Neural cell (in vitro differentiated cells): ENCODE measurements at regions not wholly inside any gene's neighbourhood (a gene's known extent, or its start where the extent isn't known, plus 50 kb on each side); places are given as distances from the start of the nearest gene placed in this dataset.

Experiments used
- H2AFZ ChIP-seq: fragments of 200-600, 300-800 bp; sonication (generic), shearing (Covaris generic); 2 replicates; pipeline ENCODE4 v1.6.0; 2014; ENCODE audit warnings: low read depth, mild to moderate bottlenecking, antibody characterized with exemption, low read length, moderate library complexity
- H3F3A ChIP-seq: fragments of 200-600 bp; shearing (Covaris generic); 2 replicates; pipeline ENCODE4 v1.6.1; 2016; ENCODE audit warnings: mild to moderate bottlenecking, moderate library complexity, mixed read lengths, antibody characterized with exemption, low read length; ENCODE audit not compliant: insufficient read depth, poor library complexity, severe bottlenecking
- H3K27ac ChIP-seq: fragments of 200-600, 300-800 bp; sonication (generic), shearing (Covaris generic); 2 replicates; pipeline ENCODE4 v1.5.1; 2014; ENCODE audit warnings: mild to moderate bottlenecking, low read length, moderate library complexity
- H3K27me3 ChIP-seq: fragments of 300-800, 200-600 bp; sonication (generic), shearing (Covaris generic); 2 replicates; pipeline ENCODE4 v1.6.0; 2014; ENCODE audit warnings: mild to moderate bottlenecking, low read depth, low read length, moderate library complexity; ENCODE audit not compliant: insufficient read depth
- H3K36me3 ChIP-seq: fragments of 300-800, 200-600 bp; sonication (generic), shearing (Covaris generic); 2 replicates; pipeline ENCODE4 v1.5.1; 2014; ENCODE audit warnings: mild to moderate bottlenecking, antibody characterized with exemption, low read length, moderate library complexity; ENCODE audit not compliant: insufficient read depth
- H3K4me2 ChIP-seq: fragments of 300-800, 200-600 bp; sonication (generic), shearing (Covaris generic); 2 replicates; pipeline ENCODE4 v1.6.0; 2014; ENCODE audit warnings: mild to moderate bottlenecking, low read length
- H3K4me3 ChIP-seq: fragments of 300-800, 200-600 bp; sonication (generic), shearing (Covaris generic); 2 replicates; pipeline ENCODE4 v1.5.1; 2014; ENCODE audit warnings: mild to moderate bottlenecking, low read length, moderate library complexity
- H3K79me2 ChIP-seq: fragments of 200-600 bp; shearing (Covaris generic); replicated peaks from 2 replicates; pipeline ENCODE4 v1.6.0; 2014; ENCODE audit warnings: mild to moderate bottlenecking, low read length, moderate library complexity; ENCODE audit not compliant: insufficient read depth
- H3K9ac ChIP-seq: fragments of 300-800, 200-600 bp; sonication (generic), shearing (Covaris generic); 2 replicates; pipeline ENCODE4 v1.6.1; 2016; ENCODE audit warnings: mild to moderate bottlenecking, low read length, mixed read lengths
- H3K9me2 ChIP-seq: fragments of 200-600 bp; shearing (Covaris generic); 2 replicates; pipeline ENCODE4 v1.6.1; 2016; ENCODE audit warnings: mild to moderate bottlenecking, low read length, mixed read lengths; ENCODE audit not compliant: insufficient read depth
- H3K9me3 ChIP-seq: fragments of 200-600, 300-800 bp; sonication (generic), shearing (Covaris generic); 2 replicates; pipeline ENCODE4 v1.6.1; 2016; ENCODE audit warnings: mild to moderate bottlenecking, mixed run types, low read length, moderate library complexity, mixed read lengths
- H4K20me1 ChIP-seq: fragments of 200-600 bp; shearing (Covaris generic); 2 replicates; pipeline ENCODE4 v1.6.1; 2016; ENCODE audit warnings: mild to moderate bottlenecking, mixed run types; ENCODE audit not compliant: insufficient read depth
- EP300 ChIP-seq: fragments of 450-650 bp; conservative IDR thresholded peaks from 2 replicates; pipeline ENCODE4 v1.6.1; 2014; ENCODE audit warnings: antibody characterized with exemption, mild to moderate bottlenecking, moderate library complexity; ENCODE audit not compliant: poor library complexity, severe bottlenecking
- EZH2 ChIP-seq: fragments of 200-600, 300-800 bp; shearing (Covaris generic), sonication (generic); IDR thresholded peaks from 2 replicates; pipeline ENCODE4 v1.6.1; 2014; ENCODE audit warnings: antibody characterized with exemption, low read length, borderline replicate concordance, mild to moderate bottlenecking; ENCODE audit not compliant: insufficient read depth, poor library complexity, severe bottlenecking
- MXI1 ChIP-seq: fragments of 450-650 bp; conservative IDR thresholded peaks from 2 replicates; pipeline ENCODE4 v1.6.1; 2014; ENCODE audit warnings: antibody characterized with exemption, mild to moderate bottlenecking; ENCODE audit not compliant: poor library complexity, severe bottlenecking
- POLR2AphosphoS5 ChIP-seq: IDR thresholded peaks from 2 replicates; pipeline ENCODE4 v1.6.1; 2012
- RAD21 ChIP-seq: fragments of 450-650 bp; conservative IDR thresholded peaks from 2 replicates; pipeline ENCODE4 v1.6.1; 2014; ENCODE audit warnings: antibody characterized with exemption, mild to moderate bottlenecking, moderate library complexity
- SMC3 ChIP-seq: fragments of 450-650 bp; conservative IDR thresholded peaks from 2 replicates; pipeline ENCODE4 v1.6.1; 2014; ENCODE audit warnings: antibody characterized with exemption, mild to moderate bottlenecking, moderate library complexity; ENCODE audit not compliant: poor library complexity
- TAF1 ChIP-seq: IDR thresholded peaks from 2 replicates; pipeline ENCODE4 v1.6.1; 2012; ENCODE audit warnings: low read depth
- TF ChIP-seq, protein P1 (sequence below): IDR thresholded peaks from 2 replicates; pipeline ENCODE4 v1.6.1; 2012; ENCODE audit warnings: borderline replicate concordance
- TF ChIP-seq, protein P2 (sequence below): fragments of 450-650 bp; IDR thresholded peaks from 2 replicates; pipeline ENCODE4 v1.5.1; 2014; ENCODE audit warnings: antibody characterized with exemption, mild to moderate bottlenecking, moderate library complexity; ENCODE audit not compliant: poor library complexity, severe bottlenecking

DNA sequence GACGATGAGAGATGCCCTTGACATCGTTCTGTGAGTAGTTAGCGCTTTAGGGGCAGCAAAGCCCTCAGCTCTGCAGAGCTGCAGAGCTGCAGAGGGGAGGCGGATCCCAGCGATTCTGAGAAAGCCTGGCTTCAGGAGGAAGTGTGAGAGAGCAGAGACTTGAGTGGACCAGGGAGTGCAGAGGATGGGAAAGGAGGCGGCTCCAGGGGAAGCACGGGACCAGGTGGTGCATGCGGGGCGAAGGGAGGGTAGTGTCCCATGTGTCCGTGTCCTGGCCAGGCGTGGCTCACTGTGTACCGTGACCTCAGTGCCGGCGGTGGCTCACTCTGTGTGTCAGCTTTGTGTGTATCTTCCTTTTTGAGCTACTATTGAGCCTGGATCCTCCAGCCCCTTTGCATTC is 250.8 kb upstream of the PITRM1 start:
- H3K79me2 ChIP-seq = no peaks in the 10 kb centered on the region
- no peaks in the 10 kb centered on the region for H4K20me1 ChIP-seq
- H3K9ac ChIP-seq = no peak overlapping the region
- no peak overlapping the region for H3K4me3 ChIP-seq
- H3K27ac ChIP-seq = no peak overlapping the region
- H3K27me3 ChIP-seq = no peaks in the 10 kb centered on the region
- TF ChIP-seq MXI1 = no peak
- TF ChIP-seq EP300 = no peak
- no peak for TF ChIP-seq POLR2AphosphoS5
- H3K9me2 ChIP-seq = no peaks in the 10 kb centered on the region
- no peaks in the 10 kb centered on the region for H3F3A ChIP-seq
- no peaks in the 10 kb centered on the region for H3K36me3 ChIP-seq
- no peak overlapping the region for H3K4me2 ChIP-seq
- H2AFZ ChIP-seq = no peak overlapping the region
- no peaks in the 10 kb centered on the region for H3K9me3 ChIP-seq

DNA sequence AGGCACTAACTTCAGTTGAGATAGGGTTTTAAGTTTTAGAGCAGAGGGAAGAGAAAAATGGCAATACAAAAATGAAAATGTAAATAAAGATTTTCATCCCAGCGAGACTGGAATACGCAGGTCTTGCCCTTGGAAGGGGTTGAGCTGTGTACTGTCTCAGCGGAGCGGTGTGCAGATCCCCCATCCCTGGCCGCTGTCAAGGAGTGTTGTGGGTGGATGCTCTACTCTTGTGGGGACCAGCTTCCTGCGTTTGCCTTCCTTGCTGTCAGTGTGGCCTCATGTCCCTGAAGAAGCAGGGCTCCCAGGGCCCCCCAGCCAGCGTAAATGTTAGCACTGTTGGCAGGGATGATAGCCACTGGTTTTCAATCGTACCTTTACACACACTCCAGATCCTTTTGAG is 249.7 kb upstream of the PITRM1 start:
- Histone ChIP-seq H3K36me3 (no peaks in the 10 kb centered on the region), H3K4me2 (no peak overlapping the region), H3K27ac (no peak overlapping the region), H3K27me3 (no peaks in the 10 kb centered on the region), H3K79me2 (no peaks in the 10 kb centered on the region), H3K4me3 (no peak overlapping the region), H3F3A (no peaks in the 10 kb centered on the region), H2AFZ (no peak overlapping the region), H3K9me3 (no peaks in the 10 kb centered on the region), H3K9ac (no peak overlapping the region), H4K20me1 (no peaks in the 10 kb centered on the region), H3K9me2 (no peaks in the 10 kb centered on the region)
- no peak for TF ChIP-seq EZH2
- TF ChIP-seq RAD21 = no peak
- TF ChIP-seq, protein P1, sequence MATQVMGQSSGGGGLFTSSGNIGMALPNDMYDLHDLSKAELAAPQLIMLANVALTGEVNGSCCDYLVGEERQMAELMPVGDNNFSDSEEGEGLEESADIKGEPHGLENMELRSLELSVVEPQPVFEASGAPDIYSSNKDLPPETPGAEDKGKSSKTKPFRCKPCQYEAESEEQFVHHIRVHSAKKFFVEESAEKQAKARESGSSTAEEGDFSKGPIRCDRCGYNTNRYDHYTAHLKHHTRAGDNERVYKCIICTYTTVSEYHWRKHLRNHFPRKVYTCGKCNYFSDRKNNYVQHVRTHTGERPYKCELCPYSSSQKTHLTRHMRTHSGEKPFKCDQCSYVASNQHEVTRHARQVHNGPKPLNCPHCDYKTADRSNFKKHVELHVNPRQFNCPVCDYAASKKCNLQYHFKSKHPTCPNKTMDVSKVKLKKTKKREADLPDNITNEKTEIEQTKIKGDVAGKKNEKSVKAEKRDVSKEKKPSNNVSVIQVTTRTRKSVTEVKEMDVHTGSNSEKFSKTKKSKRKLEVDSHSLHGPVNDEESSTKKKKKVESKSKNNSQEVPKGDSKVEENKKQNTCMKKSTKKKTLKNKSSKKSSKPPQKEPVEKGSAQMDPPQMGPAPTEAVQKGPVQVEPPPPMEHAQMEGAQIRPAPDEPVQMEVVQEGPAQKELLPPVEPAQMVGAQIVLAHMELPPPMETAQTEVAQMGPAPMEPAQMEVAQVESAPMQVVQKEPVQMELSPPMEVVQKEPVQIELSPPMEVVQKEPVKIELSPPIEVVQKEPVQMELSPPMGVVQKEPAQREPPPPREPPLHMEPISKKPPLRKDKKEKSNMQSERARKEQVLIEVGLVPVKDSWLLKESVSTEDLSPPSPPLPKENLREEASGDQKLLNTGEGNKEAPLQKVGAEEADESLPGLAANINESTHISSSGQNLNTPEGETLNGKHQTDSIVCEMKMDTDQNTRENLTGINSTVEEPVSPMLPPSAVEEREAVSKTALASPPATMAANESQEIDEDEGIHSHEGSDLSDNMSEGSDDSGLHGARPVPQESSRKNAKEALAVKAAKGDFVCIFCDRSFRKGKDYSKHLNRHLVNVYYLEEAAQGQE = no peak
- no peak for TF ChIP-seq TAF1
- TF ChIP-seq MXI1 = no peak
- TF ChIP-seq EP300 = no peak
- no peak for TF ChIP-seq SMC3
- TF ChIP-seq, protein P2, sequence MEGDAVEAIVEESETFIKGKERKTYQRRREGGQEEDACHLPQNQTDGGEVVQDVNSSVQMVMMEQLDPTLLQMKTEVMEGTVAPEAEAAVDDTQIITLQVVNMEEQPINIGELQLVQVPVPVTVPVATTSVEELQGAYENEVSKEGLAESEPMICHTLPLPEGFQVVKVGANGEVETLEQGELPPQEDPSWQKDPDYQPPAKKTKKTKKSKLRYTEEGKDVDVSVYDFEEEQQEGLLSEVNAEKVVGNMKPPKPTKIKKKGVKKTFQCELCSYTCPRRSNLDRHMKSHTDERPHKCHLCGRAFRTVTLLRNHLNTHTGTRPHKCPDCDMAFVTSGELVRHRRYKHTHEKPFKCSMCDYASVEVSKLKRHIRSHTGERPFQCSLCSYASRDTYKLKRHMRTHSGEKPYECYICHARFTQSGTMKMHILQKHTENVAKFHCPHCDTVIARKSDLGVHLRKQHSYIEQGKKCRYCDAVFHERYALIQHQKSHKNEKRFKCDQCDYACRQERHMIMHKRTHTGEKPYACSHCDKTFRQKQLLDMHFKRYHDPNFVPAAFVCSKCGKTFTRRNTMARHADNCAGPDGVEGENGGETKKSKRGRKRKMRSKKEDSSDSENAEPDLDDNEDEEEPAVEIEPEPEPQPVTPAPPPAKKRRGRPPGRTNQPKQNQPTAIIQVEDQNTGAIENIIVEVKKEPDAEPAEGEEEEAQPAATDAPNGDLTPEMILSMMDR = no peak
- TF ChIP-seq POLR2AphosphoS5 = no peak
